Type B pancreatic cell (in vitro differentiated cells): ENCODE measurements at regions not wholly inside any gene's neighbourhood (a gene's known extent, or its start where the extent isn't known, plus 50 kb on each side); places are given as distances from the start of the nearest gene placed in this dataset.

Experiments used
- DNase-seq: peaks from one replicate; pipeline ENCODE4 v3.0.0; 2021; ENCODE audit warnings: mixed read lengths; ENCODE audit not compliant: unreplicated experiment; ENCODE audit errors: extremely low spot score
- H3K27ac Mint-ChIP-seq: 2 replicates; pipeline ENCODE4 v1.8.0; 2021; ENCODE audit warnings: mild to moderate bottlenecking, mixed read lengths
- H3K27me3 Mint-ChIP-seq: 2 replicates; pipeline ENCODE4 v1.8.0; 2021; ENCODE audit warnings: mixed read lengths
- H3K36me3 Mint-ChIP-seq: 2 replicates; pipeline ENCODE4 v1.8.0; 2021; ENCODE audit warnings: mixed read lengths
- H3K4me1 Mint-ChIP-seq: one replicate; pipeline ENCODE4 v1.8.0; 2021; ENCODE audit warnings: mixed read lengths; ENCODE audit not compliant: unreplicated experiment
- H3K4me3 Mint-ChIP-seq: 2 replicates; pipeline ENCODE4 v1.8.0; 2021; ENCODE audit warnings: mild to moderate bottlenecking, mixed read lengths
- H3K9me3 Mint-ChIP-seq: 2 replicates; pipeline ENCODE4 v1.8.0; 2021; ENCODE audit warnings: mixed read lengths
- TF ChIP-seq, protein P1 (sequence below): fragments of 200-600 bp; sonication (generic); conservative IDR thresholded peaks from 2 replicates; pipeline ENCODE4 v1.5.0; 2021; ENCODE audit warnings: antibody characterized with exemption, mild to moderate bottlenecking

DNA sequence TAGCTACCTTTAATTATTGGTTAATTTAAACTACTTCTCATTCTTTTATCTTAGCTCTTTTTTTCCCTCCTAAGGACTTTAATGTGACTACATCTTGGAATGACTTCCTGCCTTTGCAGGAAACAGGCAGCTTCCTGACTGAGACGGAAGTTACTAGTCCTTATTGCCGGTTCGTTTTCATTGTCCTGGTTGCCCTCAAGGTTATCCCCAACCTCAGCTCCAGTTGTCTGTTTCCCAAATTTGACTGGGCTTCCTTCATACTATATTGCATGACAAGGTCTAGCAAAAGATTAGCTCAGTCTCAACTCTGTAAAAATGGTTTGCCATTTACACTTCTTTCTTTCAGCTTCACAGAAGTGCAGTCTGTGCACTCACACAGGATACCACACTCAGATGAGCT lies 109.9 kb upstream of the DDX53 start:
- Mint-ChIP-seq H3K4me1 (no peaks in the 10 kb centered on the region), H3K27ac (no peak overlapping the region), H3K27me3 (no peaks in the 10 kb centered on the region), H3K36me3 (no peaks in the 10 kb centered on the region), H3K4me3 (no peak overlapping the region), H3K9me3 (no peaks in the 10 kb centered on the region)
- no peak for DNase-seq
- TF ChIP-seq, protein P1, sequence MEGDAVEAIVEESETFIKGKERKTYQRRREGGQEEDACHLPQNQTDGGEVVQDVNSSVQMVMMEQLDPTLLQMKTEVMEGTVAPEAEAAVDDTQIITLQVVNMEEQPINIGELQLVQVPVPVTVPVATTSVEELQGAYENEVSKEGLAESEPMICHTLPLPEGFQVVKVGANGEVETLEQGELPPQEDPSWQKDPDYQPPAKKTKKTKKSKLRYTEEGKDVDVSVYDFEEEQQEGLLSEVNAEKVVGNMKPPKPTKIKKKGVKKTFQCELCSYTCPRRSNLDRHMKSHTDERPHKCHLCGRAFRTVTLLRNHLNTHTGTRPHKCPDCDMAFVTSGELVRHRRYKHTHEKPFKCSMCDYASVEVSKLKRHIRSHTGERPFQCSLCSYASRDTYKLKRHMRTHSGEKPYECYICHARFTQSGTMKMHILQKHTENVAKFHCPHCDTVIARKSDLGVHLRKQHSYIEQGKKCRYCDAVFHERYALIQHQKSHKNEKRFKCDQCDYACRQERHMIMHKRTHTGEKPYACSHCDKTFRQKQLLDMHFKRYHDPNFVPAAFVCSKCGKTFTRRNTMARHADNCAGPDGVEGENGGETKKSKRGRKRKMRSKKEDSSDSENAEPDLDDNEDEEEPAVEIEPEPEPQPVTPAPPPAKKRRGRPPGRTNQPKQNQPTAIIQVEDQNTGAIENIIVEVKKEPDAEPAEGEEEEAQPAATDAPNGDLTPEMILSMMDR: no peak

DNA sequence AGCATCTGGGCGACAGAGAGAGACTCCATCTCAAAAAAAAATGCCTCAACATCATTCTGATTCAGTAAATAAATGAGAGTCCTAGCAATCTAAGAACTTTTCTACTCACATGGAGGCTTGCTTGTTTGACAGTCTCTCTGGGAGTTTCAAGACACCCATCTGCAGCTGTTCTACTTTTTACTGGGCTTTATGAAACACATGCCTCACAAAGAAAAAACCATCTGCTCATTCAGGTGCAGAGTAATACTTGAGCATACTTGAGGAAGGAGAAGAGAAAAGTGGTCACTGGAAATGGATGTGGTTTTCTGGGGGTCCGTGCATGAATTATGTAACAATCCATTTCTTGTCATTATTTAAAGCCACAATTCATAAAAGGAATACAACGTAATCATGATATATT lies 87.1 kb upstream of the DDX53 start:
- no peaks in the 10 kb centered on the region for H3K36me3 Mint-ChIP-seq
- no peaks in the 10 kb centered on the region for H3K4me1 Mint-ChIP-seq
- H3K27me3 Mint-ChIP-seq: no peaks in the 10 kb centered on the region
- H3K4me3 Mint-ChIP-seq: no peak overlapping the region
- DNase-seq: no peak
- no peak overlapping the region for H3K27ac Mint-ChIP-seq
- no peaks in the 10 kb centered on the region for H3K9me3 Mint-ChIP-seq
- TF ChIP-seq, protein P1: no peak

DNA sequence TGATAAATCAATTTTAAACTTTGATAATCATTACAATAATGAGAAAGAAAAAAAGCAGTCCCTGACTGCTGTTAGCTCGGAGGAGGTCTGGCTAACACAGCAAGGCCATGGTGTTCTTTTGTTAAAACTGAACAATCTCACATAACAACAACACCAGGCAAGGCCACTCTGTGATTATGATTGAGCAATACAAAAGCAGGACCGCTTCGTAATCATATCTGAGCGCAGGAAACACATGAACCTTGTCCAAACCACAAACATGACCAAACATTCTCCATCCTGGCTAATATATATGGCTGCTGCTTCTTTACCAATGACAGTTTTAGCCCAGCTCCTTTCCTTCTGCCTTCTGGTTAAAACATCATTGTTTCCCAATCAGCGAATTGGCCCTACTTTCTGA lies 76.8 kb upstream of the DDX53 start:
- Mint-ChIP-seq H3K4me3 (no peak overlapping the region), H3K9me3 (no peaks in the 10 kb centered on the region), H3K4me1 (no peaks in the 10 kb centered on the region), H3K27ac (no peak overlapping the region), H3K27me3 (no peaks in the 10 kb centered on the region), H3K36me3 (no peaks in the 10 kb centered on the region)
- TF ChIP-seq, protein P1: no peak
- DNase-seq: no peak

DNA sequence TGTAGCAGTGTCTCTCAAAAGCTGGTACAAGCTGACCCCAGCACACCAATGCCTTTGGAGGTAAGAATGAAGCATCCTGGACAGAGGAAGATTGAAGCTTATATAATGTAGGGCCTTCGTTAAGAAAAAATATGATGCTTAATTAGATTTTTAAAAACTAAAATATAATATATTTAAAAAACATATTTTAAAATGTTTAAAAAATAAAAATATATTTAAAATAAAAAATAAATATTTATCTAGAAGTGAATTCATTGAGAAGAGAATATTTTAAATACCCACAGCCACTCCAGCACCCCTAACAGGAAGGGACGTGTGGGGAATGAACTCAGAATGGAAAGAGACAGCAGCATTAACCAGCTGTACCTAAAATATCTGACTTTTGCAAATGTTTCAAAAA lies 65.1 kb upstream of the DDX53 start:
- no peak overlapping the region for H3K4me3 Mint-ChIP-seq
- no peaks in the 10 kb centered on the region for H3K36me3 Mint-ChIP-seq
- no peaks in the 10 kb centered on the region for H3K9me3 Mint-ChIP-seq
- TF ChIP-seq, protein P1: no peak
- no peak overlapping the region for H3K27ac Mint-ChIP-seq
- no peak for DNase-seq
- H3K4me1 Mint-ChIP-seq: no peaks in the 10 kb centered on the region
- H3K27me3 Mint-ChIP-seq: no peaks in the 10 kb centered on the region

DNA sequence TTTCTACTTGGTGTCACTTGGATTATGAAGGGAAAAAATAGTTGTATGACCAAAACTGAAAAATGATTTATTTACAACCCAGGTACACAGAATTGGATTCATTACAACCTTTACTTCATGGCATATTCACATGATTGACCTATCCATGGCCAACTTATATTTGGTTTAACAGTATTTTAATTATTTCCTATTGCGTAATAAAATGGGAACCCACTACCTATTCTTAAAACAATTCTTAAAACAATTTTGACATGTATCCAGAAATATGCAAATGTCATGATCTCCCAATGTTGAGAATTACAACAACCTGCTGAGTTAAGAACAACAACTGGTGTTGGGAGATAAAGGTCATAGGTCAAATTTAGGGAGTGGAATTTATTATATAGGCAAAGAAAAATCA lies 54.8 kb upstream of the DDX53 start:
- no peak overlapping the region for H3K4me3 Mint-ChIP-seq
- H3K9me3 Mint-ChIP-seq: no peaks in the 10 kb centered on the region
- no peaks in the 10 kb centered on the region for H3K4me1 Mint-ChIP-seq
- no peaks in the 10 kb centered on the region for H3K36me3 Mint-ChIP-seq
- no peaks in the 10 kb centered on the region for H3K27me3 Mint-ChIP-seq
- TF ChIP-seq, protein P1: no peak
- no peak for DNase-seq
- no peak overlapping the region for H3K27ac Mint-ChIP-seq
